ENCODE measurements at regions not wholly inside any gene's neighbourhood (a gene's known extent, or its start where the extent isn't known, plus 50 kb on each side); places are given as distances from the start of the nearest gene placed in this dataset.
"Not testable (repeated sequence)": the region's sequence is repeated elsewhere in the genome, so short reads cannot be mapped to it uniquely, and the experiment has no call there.

DNA sequence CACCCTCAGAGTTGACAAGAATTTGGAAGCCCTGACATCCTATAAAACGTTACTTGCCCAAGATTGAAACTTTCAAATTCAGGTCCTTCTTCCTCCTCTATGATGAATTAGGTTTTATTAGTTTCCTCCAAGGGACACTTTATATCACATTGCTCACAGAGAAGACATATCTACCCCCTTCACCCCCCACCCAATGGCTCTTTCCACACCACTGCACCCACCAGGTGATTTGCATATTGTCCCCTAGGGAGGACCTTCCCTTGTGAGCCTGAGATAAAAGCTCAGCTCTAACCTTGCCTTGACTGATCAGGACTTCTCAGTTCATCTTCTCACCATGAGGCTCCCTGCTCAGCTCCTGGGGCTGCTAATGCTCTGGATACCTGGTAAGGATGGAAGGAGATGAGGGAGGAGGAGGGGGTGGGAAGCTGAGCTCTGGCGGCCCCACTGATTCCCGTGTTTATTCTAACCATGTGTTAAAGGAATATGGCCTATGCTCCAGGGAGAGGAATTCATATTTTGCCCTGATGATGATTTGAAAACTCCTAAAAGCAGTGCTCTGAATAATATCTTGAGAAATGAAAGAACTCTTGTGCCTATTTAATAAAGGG lies 1255.8 kb downstream of the RPIA start:
- H3K4me3 ChIP-seq (ENCODE audit: low read depth, low read length); DNase-seq (ENCODE audit: low read depth, low spot score); POLR2A ChIA-PET; CTCF ChIA-PET: not testable (repeated sequence)

DNA sequence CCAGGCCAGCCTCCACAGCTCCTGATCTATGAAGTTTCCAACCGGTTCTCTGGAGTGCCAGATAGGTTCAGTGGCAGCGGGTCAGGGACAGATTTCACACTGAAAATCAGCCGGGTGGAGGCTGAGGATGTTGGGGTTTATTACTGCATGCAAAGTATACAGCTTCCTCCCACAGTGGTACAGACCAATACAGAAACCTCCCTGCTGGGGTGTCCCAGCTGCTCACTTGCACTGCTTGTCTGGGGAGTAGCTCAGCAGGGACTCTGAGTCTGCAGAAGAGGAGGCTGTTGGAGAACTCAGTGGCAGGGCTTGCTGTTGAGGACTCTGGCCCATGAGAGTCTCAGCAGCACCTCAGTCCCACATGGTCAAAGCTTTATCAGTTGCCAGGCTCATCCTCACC lies 1256.6 kb downstream of the RPIA start:
- POLR2A ChIA-PET, result not testable (repeated sequence)

DNA sequence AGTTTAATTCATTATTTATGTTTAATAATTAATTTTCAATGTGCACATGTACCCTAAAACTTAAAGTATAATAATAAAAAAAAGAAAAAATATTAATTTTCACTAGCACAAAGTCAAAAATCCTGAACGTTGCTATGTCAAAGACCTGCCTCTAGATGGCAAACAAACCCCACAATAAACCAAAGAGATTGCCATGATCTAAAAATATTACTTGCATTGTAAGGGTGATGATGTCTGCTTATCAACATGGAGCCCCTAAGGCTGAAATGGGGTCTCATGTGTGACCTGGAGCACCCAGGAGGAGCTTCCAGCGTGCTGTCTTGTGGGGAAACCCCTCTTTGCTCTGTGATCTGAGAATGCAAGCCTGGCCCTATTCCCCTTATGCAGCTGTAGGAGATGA lies 1259.3 kb downstream of the RPIA start:
- CTCF ChIA-PET; DNase-seq (ENCODE audit: low read depth, low spot score); POLR2A ChIA-PET; H3K4me3 ChIP-seq (ENCODE audit: low read depth, low read length): not testable (repeated sequence)

More for the DNA sequence above, 1256.6 kb downstream of the RPIA start:
- CTCF ChIA-PET; DNase-seq (ENCODE audit: low read depth, low spot score); H3K4me3 ChIP-seq (ENCODE audit: low read depth, low read length): not testable (repeated sequence)

DNA sequence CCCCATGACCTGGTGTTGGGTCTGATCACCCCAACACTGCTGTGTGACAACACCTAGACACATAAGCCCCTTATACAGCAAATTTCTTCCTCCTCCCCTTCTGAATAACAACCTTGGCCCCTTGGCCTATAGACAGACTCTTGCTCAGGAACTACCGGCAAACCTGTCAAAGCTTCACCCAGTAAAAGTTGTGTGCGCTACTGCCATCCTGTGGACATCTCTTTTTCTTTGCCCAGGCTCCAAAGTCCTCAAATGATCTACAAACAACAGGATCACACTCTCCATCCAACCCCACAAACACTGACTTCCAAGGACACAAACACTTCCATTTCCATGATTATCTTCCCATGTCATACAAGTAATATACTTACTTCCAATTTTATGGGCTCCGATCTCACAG lies 1265.8 kb downstream of the RPIA start:
- CTCF ChIA-PET; H3K4me3 ChIP-seq (ENCODE audit: low read depth, low read length); DNase-seq (ENCODE audit: low read depth, low spot score); POLR2A ChIA-PET: not testable (repeated sequence)

DNA sequence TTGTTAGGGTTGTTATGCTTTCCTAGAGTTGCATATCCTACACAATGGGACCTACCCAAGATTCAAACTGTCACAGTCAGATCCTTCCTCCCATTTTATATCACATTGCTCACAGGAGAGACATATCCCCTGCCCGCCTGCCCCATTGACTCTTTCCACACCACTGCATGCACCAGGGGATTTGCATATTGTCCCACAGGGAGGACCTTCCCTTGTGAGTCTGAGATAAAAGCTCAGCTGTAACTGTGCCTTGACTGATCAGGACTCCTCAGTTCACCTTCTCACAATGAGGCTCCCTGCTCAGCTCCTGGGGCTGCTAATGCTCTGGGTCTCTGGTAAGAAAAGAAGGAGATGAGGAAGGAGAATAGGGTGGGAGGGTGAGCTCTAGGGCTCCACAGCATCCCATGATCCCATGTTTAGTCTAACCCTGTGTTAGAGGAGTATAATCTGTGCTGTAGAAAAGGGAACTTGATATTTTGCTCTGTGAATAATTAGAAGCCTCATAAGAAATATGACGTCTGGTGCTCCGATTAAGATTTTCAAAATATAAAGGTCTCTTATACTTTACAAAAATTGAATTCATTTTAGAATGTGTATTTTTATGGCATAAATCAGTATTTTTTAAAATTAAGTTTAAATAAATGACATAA lies 1268.4 kb downstream of the RPIA start:
- CTCF ChIA-PET, result not testable (repeated sequence)

DNA sequence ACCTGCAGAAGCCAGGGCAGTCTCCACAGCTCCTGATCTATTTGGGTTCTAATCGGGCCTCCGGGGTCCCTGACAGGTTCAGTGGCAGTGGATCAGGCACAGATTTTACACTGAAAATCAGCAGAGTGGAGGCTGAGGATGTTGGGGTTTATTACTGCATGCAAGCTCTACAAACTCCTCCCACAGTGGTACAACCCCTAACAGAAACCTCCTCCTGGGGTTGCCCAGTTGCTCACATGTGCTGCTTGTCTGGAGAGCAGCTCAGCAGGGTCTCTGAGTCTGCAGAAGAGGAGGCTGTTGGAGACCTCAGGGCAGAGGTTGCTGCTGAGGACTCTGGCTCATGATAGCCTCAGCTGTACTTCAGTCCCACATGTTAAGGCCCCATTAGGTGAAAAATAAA lies 1269.1 kb downstream of the RPIA start:
- CTCF ChIA-PET; DNase-seq (ENCODE audit: low read depth, low spot score); H3K4me3 ChIP-seq (ENCODE audit: low read depth, low read length); POLR2A ChIA-PET: not testable (repeated sequence)

More for the DNA sequence above, 1268.4 kb downstream of the RPIA start:
- POLR2A ChIA-PET; DNase-seq (ENCODE audit: low read depth, low spot score); H3K4me3 ChIP-seq (ENCODE audit: low read depth, low read length): not testable (repeated sequence)

DNA sequence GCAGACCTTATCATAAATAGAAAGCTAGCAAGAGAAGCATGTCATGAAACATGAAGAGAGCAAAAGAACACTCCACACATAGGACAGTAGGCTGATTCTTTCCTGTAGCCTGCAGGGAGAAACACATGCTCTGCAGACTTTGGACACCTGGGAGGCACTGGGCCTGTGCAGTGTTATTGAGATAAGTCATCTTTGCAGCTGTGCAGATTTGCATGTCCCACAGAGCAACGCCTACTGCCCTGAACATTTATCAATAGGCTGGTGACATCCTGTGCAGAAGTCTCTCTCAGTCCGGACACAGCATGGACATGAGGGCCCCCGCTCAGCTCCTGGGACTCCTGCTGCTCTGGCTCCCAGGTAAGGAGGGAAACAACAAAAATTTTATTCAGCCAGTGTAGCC lies 1277.1 kb downstream of the RPIA start:
- DNase-seq (ENCODE audit: low read depth, low spot score); CTCF ChIA-PET; H3K4me3 ChIP-seq (ENCODE audit: low read depth, low read length); POLR2A ChIA-PET: not testable (repeated sequence)

DNA sequence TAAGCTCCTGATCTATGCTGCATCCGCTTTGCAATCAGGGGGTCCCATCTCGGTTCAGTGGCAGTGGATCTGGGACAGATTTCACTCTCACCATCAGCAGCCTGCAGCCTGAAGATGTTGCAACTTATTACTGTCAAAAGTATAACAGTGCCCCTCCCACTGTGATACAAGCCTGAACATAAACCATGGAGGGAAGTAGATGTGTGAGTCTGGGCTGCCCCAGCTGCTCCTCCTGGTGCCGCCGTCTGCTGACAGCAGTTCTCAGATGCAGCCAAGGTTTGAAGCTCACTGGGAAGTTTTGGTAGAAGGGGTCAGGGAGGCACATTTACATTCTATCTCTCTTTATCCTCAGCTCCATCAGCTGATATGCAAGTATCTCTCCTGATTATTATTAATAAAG lies 1277.7 kb downstream of the RPIA start:
- CTCF ChIA-PET; DNase-seq (ENCODE audit: low read depth, low spot score); POLR2A ChIA-PET; H3K4me3 ChIP-seq (ENCODE audit: low read depth, low read length): not testable (repeated sequence)

DNA sequence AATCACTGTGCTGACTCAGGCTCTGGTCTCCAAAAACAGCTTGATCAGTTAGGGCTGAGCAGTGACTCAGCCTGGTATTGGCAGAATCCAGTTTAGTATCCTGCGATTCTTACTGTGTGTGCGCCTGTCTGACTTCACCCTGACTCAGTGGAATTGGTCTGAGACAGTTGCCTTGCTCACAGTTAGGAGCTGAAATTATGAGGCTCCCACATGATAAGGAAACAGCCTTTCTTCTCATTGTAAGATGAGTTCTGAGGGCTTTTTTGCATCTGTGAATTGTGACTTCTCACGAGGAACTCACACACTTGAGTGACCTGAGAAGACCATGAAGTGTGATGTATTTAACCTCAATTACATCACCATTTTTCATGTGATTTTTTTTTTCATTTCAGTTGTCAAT lies 1282.4 kb downstream of the RPIA start:
- CTCF ChIA-PET; DNase-seq (ENCODE audit: low read depth, low spot score): not testable (repeated sequence)

DNA sequence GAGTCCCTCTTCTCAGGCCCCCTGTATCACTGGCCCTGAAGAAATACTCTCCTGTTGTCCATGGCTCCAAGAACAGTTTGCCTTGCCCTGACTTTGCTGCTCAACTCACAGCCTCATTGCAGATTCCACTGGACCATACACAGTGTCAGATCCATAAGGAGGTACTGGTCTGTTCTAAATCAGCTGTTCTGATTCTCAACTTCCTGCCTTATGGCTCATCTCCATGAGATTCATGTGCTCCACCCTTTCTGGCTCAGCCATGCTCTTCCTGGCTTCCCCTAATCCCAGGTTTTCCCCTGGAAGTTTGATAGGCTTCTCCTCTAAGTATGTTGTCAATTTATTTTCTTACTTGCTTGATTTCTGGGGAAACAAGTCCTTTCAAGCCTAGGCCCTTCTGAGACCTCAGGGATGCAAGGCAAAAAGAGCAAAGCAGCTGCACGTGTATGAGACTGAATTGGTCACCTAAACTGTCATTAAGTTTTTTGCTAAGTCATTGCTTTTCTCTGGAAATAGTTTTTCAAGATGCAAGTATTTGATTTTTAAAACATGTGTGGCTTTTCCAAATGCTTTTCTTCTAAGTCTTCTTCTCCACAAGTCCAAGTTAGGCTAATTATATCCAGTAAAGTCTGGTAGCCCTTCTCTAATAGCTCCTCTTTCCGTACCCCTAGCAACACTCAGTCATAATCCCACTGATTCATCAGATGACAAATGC lies 1288.5 kb downstream of the RPIA start:
- DNase-seq (ENCODE audit: low read depth, low spot score); H3K4me3 ChIP-seq (ENCODE audit: low read depth, low read length); POLR2A ChIA-PET; CTCF ChIA-PET: not testable (repeated sequence)

More for the DNA sequence above, 1282.4 kb downstream of the RPIA start:
- H3K4me3 ChIP-seq (ENCODE audit: low read depth, low read length); POLR2A ChIA-PET: not testable (repeated sequence)

DNA sequence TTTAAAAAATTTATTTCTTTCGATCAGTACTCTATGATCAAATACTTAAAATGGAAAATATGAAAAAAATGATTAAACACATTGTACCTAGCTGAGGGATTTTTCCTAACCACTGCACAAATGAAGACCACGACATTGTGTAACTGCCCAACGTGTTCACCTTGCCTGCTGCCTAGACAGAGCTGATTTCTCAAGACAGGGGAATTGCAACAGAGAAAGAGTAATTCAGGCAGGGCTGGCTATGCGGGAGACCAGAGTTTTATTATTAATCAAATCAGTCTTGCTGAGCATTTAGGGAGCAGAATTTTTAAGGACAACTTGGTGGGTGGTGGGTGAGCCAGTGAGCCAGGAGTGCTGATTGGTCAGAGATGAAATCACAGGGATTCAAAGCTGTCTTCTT lies 1290.8 kb downstream of the RPIA start:
- DNase-seq (ENCODE audit: low read depth, low spot score); H3K4me3 ChIP-seq (ENCODE audit: low read depth, low read length); POLR2A ChIA-PET; CTCF ChIA-PET: not testable (repeated sequence)

DNA sequence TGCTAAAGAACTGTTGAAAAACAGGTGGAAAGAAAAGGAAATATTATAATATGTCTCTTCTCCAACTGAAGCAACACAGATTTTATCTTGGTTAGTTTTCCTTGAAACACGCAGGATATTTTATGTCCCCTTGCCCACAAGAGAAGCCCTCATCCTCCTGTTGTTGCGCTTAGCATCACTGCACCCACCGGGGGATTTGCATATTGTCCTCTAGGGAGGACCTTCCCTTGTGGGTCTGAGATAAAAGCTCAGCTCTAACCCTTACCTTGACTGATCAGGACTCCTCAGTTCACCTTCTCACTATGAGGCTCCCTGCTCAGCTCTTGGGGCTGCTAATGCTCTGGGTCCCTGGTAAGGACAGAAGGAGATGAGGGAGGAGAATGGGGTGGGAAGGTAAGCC lies 1294.2 kb downstream of the RPIA start:
- CTCF ChIA-PET; DNase-seq (ENCODE audit: low read depth, low spot score); H3K4me3 ChIP-seq (ENCODE audit: low read depth, low read length); POLR2A ChIA-PET: not testable (repeated sequence)

DNA sequence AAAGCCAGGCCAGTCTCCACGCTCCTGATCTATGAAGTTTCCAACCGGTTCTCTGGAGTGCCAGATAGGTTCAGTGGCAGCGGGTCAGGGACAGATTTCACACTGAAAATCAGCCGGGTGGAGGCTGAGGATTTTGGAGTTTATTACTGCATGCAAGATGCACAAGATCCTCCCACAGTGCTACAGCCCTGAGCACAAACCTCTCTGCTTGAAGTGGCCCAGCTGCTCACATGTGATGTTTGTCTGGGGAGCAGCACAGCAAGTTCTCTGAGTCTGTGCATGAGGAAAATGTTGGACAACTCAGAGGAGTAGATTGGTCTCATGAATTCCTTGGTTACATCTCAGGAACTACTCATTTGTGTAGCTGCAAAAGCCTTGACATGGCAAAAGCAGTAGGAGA lies 1295.1 kb downstream of the RPIA start:
- CTCF ChIA-PET; POLR2A ChIA-PET; DNase-seq (ENCODE audit: low read depth, low spot score); H3K4me3 ChIP-seq (ENCODE audit: low read depth, low read length): not testable (repeated sequence)

DNA sequence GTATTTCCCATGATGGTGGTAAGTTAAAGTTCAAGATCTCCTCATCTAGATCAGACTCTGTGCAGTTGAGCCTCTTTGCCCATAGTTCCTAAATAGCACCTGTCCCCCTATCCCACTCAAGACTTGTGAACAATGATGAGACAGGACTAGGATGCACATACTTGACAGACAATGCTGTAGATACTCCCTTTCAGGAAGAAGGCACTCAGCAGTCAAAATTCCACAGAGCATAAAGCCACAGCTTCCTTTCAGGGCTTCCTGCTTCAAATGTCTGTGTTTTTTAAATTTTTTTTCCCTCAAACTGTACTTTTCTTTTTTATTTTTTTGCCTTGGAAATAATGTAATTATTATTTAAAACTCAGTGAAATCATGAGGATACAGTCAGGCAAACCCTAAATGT lies 1305.3 kb downstream of the RPIA start:
- H3K4me3 ChIP-seq (ENCODE audit: low read depth, low read length); DNase-seq (ENCODE audit: low read depth, low spot score); POLR2A ChIA-PET; CTCF ChIA-PET: not testable (repeated sequence)

DNA sequence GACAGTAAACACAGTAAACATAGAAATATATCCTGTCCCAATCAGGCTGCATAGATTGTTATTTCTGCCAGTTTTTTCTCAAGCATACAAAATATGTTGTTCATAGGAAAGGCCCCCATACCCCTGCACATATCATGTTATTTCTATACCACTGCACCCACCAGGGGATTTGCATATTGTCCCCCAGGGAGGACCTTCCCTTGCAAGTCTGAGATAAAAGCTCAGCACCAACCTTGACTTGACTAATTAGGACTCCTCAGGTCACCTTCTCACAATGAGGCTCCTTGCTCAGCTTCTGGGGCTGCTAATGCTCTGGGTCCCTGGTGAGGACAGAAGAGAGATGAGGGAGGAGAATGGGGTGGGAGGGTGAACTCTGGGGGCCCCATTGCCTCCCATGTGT lies 1313.1 kb downstream of the RPIA start:
- DNase-seq (ENCODE audit: low read depth, low spot score); POLR2A ChIA-PET; H3K4me3 ChIP-seq (ENCODE audit: low read depth, low read length); CTCF ChIA-PET: not testable (repeated sequence)

DNA sequence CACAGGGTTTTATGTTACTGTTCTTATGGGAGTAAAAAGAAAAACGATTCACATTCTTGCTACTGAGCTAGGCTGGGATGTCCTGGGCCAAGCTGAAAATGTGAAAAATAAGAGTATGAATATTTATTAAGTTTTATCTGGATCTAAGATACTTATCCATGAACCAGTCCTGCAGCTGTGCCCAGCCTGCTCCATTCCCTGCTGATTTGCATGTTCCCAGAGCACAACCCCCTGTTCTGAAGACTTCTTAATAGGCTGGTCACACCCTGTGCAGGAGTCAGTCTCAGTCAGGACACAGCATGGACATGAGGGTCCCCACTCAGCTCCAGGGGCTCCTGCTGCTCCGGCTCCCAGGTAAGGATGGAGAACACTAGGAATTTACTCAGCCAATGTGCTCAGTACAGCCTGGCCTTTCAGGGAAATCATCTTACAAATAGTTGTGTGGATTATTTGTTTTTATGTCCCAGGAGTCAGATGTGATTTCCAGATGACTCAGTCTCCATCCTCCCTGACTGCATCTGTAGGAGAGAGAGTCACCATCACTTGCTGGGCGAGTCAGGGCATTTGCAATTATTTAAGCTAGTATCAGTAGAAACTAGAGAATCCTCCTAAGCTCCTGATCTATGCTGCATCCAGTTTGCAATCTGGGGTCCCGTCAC lies 1319.1 kb downstream of the RPIA start:
- CTCF ChIA-PET; H3K4me3 ChIP-seq (ENCODE audit: low read depth, low read length); DNase-seq (ENCODE audit: low read depth, low spot score); POLR2A ChIA-PET: not testable (repeated sequence)

DNA sequence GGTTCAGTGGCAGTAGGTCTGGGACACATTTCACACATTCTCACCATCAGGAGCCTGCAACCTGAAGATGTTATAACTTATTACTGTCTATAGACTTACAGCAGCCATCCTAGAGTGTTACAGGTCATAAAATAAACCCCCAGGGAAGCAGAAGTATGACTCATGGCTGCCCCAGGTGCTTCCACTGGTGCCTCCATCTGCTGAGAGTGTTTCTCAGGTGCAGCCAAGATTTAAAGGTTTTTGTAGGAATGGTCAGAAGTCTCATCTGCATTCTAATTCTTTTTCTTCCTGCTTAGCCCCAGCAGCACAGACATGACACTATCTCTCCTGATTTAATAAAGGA lies 1319.6 kb downstream of the RPIA start:
- POLR2A ChIA-PET; H3K4me3 ChIP-seq (ENCODE audit: low read depth, low read length); DNase-seq (ENCODE audit: low read depth, low spot score); CTCF ChIA-PET: not testable (repeated sequence)
